Brain microvascular endothelial cell (primary cell): ENCODE measurements at regions not wholly inside any gene's neighbourhood (a gene's known extent, or its start where the extent isn't known, plus 50 kb on each side); places are given as distances from the start of the nearest gene placed in this dataset.

Experiments used
- DNase-seq: peaks from one replicate; pipeline ENCODE4 v3.0.0-alpha.2; 2020
- H3K27ac ChIP-seq: fragments of 250-450 bp; sonication (Bioruptor Pico); 2 replicates; pipeline ENCODE4 v1.5.1; 2020; ENCODE audit warnings: mild to moderate bottlenecking, moderate library complexity
- H3K27me3 ChIP-seq: fragments of 250-450 bp; sonication (Bioruptor Pico); replicated peaks from 2 replicates; pipeline ENCODE4 v1.5.1; 2020; ENCODE audit warnings: mild to moderate bottlenecking
- H3K36me3 ChIP-seq: fragments of 250-450 bp; sonication (Bioruptor Pico); replicated peaks from 2 replicates; pipeline ENCODE4 v1.5.1; 2020; ENCODE audit warnings: mild to moderate bottlenecking
- H3K4me3 ChIP-seq: 2 replicates; pipeline ENCODE4 v1.5.1; 2011; ENCODE audit warnings: low read depth, mild to moderate bottlenecking, control low read depth, low read length, moderate library complexity
- CTCF ChIP-seq: IDR thresholded peaks from 2 replicates; pipeline ENCODE4 v1.5.1; 2011; ENCODE audit warnings: low read depth, mild to moderate bottlenecking, moderate library complexity, low read length, control low read depth, inconsistent platforms; ENCODE audit errors: missing control alignments
- in situ Hi-C: cut with HindIII; loops from 2 replicates; pipeline ENCODE4 v1.10.0; 2017; ENCODE audit warnings: low sequenced_read_pairs, low pct_ligation_motif_present

DNA sequence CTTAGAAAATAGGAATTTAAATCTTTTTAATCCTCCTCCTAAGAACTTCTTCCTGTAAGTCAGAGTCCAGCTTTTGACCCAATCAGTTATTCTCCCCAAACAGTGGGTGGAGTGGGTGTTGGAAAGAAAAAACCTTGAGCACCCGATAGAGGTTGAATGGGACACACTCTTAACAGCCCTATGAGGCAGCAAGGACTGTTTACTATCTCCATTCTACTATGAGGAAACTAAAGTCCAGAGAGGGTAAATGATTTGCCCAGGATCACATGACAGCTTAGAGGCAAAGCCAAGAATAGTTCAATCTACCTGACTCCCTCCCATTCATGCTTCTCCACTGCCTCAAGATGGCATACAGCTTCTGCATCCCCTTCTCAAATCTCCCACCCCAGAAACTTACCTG lies 57.6 kb upstream of the SLC35B4 start:
- no peaks in the 10 kb centered on the region for H3K36me3 ChIP-seq
- no peak overlapping the region for H3K27ac ChIP-seq
- TF ChIP-seq CTCF: no peak
- H3K27me3 ChIP-seq: peaks cover 4% of the 10 kb centered on the region
- in situ Hi-C loops: no loop called here
- H3K4me3 ChIP-seq: no peak overlapping the region
- no peak for DNase-seq

DNA sequence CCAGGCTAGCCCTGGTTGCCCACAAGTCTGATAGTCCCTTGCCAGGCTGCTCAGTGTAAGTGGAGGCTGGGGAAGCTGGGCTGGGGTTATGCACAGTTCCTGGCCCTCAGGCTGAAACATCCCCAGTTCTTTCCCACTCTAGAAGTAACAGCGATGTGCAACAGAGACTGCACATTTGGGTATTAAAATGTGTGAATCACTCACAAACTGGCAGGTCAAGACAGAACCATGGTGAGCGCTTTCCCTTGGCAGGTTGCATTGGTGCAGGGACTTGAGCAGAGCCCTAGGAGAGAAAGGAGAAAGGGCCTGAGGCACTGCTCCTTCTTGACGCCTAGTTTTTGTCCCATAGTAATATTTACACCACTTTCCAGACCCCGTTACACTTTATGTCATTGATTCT lies 56.1 kb upstream of the SLC35B4 start:
- Histone ChIP-seq H3K4me3 (no peak overlapping the region), H3K27ac (no peak overlapping the region), H3K36me3 (no peaks in the 10 kb centered on the region), H3K27me3 (peaks cover 4% of the 10 kb centered on the region)
- TF ChIP-seq CTCF: no peak
- DNase-seq: no peak
- in situ Hi-C loops: no loop called here

DNA sequence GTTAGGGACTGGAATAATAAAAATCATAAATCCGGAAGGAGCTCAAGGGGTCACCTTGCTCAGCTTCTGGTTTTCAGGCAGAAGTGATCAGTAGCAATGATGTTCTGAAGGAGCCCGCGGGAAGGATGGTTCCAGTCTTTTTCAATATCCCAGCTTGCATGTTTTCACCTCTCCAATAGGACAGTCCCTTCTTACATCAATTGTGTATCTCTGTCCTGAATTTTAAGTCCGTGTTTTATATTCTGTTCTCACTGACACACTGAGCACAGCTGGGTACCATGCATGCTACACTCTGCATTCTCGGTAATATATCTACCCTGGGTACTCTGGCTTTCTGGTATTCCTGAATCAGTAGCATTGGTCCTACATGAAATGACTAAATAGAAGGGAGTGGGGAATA lies 55.2 kb upstream of the SLC35B4 start:
- no peak for DNase-seq
- in situ Hi-C loops: no loop called here
- no peaks in the 10 kb centered on the region for H3K36me3 ChIP-seq
- no peak overlapping the region for H3K4me3 ChIP-seq
- H3K27ac ChIP-seq: no peak overlapping the region
- H3K27me3 ChIP-seq: peaks cover 2% of the 10 kb centered on the region
- no peak for TF ChIP-seq CTCF

DNA sequence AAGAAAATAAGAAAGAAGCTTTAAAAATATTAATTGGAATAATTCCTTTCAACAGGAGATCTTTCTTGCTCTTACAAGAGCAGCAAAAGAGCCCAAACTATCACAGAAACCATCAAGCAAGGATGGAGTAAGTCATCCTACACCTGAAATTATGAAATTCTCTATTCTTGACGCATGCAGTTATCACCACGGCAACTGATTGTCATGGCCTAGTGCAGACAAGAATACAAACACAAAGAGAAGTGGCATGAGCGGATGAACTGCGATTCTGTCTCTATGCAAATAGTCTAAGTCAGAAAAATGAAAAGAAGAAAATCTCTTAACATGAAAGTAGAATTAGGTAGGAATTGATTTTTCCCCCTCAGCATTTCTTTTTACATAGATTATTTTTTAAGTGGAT lies 54.8 kb upstream of the SLC35B4 start:
- no peak for DNase-seq
- in situ Hi-C loops: no loop called here
- Histone ChIP-seq H3K27me3 (no peaks in the 10 kb centered on the region), H3K4me3 (no peak overlapping the region), H3K36me3 (no peaks in the 10 kb centered on the region), H3K27ac (no peak overlapping the region)
- no peak for TF ChIP-seq CTCF

- Histone ChIP-seq H3K36me3 (no peaks in the 10 kb centered on the region), H3K27me3 (no peaks in the 10 kb centered on the region), H3K27ac (no peak overlapping the region), H3K4me3 (no peak overlapping the region)
- in situ Hi-C loops: no loop called here
- no peak for TF ChIP-seq CTCF
- no peak for DNase-seq
Measured at GRCh38 chr7:134370135-134370534, 53.4 kb upstream of the SLC35B4 start.

- H3K27ac ChIP-seq: no peak overlapping the region
- no peaks in the 10 kb centered on the region for H3K27me3 ChIP-seq
- TF ChIP-seq CTCF: peak; percentile 2
- peak; percentile 63 for DNase-seq
- no peak overlapping the region for H3K4me3 ChIP-seq
- in situ Hi-C loops: no loop called here
- no peaks in the 10 kb centered on the region for H3K36me3 ChIP-seq
Measured at GRCh38 chr7:134368851-134369544, 52.3 kb upstream of the SLC35B4 start.
